NCI-H2171 treated with DMSO at 0.1 percent for 48 hours (cell line): ENCODE measurements at regions not wholly inside any gene's neighbourhood (a gene's known extent, or its start where the extent isn't known, plus 50 kb on each side); places are given as distances from the start of the nearest gene placed in this dataset.
"Not testable (repeated sequence)": the region's sequence is repeated elsewhere in the genome, so short reads cannot be mapped to it uniquely, and the experiment has no call there.

Experiments used
- DNase-seq: peaks from one replicate; lab custom pipeline; 2025; lab: John Stamatoyannopoulos, UW

DNA sequence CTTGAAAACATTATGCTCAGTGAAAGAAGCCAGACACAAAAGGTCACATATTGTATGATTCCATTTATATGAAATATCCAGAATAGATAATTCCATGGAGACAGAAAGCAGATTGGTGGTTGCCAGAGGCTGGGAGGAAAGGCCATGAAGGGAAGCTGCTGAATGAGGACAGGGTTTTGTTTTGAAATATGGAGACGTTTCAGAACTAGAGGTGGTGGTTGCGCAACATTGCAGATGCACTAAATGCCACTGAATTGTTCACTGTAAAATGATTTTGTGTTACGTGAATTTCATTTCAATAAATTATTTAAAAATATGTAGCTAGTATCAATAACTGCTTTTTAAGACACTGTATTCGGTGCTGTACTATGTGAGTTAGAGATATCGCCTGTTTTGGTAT is 101.7 kb upstream of the ZNF236 start:
- DNase-seq, result no peak

DNA sequence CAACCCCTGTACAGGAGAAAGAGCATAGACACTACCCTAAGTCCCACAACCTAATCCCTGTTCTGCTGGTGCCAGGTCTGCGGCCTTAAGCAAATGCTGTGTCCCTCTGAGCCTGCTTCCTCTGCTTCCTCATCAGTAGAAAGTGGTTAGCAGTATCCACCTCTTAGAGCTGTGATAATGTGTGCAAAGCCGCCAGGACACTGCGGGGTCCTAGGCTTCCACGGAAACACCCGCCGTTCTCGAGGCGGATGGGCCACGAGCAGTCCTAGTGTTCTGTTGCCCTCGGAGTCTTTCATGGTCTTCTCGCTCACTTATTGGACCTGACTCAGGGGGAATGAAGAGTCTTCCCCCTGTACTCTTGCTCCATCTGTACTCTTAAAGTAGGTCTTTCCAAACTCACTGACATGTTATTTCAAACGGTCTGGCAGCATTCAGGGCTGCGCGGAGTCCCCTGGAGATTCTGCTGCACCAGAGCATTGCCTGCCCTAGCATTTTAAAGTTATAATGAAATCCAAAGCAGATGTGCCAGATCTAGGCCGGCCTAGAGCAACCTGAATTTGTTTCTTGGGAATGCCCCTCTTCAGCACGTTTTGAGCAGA is 107.2 kb upstream of the ZNF236 start:
- no peak for DNase-seq

GRCh38 chr18:76713432-76713831 is 108.9 kb upstream of the ZNF236 start:
- no peak for DNase-seq

GRCh38 chr18:76712511-76713140 is 109.7 kb upstream of the ZNF236 start:
- no peak for DNase-seq

- no peak for DNase-seq
These were observed 111.5 kb upstream of the ZNF236 start for GRCh38 chr18:76710646-76711520.

DNA sequence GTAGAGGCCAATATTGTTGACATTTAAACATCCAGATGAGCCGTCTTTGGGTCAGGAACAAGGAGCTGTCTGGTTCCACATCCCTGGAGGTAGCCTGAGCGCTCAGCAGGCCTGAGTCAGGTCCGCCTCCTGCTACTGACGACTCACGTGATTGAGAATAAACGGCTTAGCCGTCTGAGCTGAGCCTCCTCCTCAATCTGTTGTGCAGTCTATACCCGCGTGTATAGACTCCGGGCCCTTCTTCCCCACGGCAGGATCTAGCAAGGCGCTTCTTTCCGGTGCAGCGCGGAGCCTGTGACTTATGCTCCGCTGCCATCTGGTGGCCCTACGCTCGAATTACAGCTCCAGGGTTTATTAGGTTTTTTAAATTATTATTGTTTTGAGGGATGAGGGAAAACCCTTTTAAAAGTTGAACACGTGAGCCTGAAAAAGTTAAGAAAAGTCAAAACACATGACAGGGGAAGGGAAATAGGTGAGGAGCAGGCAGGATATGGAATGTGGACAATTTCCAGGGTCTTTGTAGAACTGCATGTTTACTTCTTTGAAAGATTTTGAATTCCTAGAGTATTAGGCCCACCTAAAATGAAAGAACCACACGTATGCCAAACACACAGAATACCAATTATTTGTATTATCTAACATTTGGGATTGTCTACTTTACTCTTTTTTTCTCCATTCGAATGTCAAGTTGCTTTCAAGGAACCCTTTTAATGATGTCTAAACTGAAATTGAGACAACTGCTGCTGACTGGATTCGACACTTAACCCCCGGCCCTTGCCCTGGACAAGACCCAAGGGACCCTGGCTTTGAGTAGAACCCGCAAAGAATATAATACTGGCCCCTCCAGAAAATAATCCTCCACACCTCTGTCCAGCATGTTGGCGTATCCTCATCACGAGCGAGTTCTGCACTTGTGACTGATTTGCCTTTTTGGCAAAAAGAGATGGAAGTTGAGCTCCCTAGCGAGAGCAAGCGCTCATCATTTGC is 112.4 kb upstream of the ZNF236 start:
- peak; percentile 62 for DNase-seq

GRCh38 chr18:76708722-76709353 is 113.5 kb upstream of the ZNF236 start:
- DNase-seq, result no peak

DNA sequence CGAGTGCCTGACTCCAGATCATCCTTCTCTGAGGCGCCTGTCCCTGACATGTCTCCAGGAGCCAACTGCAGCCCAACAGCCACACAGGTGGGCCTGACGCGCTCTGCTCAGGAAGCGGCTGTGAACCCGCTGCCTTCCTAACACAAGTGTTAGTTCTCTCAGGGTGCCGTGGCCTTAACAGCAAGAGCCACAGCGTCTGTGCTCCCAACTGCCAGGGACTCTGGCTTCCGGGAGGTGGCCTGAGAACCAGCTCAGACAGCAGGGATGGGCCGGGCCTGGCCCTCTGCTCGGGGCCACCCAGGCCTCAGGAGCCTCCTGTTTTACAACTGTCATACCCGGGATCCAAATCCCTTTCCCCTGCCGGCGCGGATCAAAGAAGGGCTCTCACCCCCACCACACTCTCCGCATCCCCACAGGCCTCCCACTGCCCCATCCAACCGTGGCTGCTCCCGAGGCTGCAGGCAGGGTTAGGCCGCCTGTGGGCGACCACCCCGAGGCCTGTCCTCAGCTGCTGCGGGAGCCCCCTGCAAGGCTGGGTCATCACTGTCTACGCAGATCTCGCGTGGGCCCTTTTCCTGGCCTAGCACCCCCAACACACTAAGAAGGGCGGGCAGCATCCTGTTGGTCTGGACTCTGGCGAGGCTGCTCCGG is 114.2 kb upstream of the ZNF236 start:
- DNase-seq, result no peak

DNA sequence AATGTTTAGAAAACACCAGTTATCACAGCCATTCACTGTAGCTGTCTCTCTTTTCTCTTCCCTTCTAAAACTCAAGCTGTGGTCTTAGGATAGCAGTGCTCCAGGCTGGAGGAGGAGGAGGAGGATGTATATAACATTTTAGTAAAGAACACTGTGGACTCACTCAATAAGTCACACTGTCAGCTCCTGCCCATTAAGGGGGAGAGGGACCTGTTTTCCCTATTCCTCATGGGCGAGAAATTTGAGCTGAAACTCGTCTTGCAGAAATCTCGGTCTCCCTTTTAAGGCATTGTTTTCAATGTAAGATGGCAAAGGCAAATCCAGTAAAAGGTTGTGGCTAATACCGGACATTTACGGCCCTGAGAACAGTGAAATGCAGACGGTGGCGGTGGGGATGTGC is 114.8 kb upstream of the ZNF236 start:
- no peak for DNase-seq

DNA sequence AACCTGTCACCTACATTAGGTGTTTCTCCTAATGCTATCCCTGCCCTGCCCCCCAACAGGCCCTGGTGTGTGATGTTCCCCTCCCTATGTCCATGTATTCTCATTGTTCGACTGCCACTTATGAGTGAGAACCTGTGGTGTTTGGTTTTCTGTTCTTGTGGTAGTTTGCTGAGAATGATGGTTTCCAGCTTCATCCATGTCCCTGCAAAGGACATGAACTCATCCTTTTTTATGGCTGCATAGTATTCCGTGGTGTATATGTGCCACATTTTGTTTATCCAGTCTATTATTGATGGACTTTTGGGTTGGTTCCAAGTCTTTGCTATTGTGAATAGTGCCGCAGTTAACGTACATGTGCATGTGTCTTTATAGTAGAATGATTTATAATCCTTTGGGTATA is 117.8 kb upstream of the ZNF236 start:
- not testable (repeated sequence) for DNase-seq

- DNase-seq, result no peak
These were observed 122.4 kb upstream of the ZNF236 start for GRCh38 chr18:76699923-76700322.

GRCh38 chr18:76697441-76697901 is 124.9 kb upstream of the ZNF236 start:
- no peak for DNase-seq

- DNase-seq, result no peak
These were observed 130.6 kb upstream of the ZNF236 start for GRCh38 chr18:76691800-76692199.

DNA sequence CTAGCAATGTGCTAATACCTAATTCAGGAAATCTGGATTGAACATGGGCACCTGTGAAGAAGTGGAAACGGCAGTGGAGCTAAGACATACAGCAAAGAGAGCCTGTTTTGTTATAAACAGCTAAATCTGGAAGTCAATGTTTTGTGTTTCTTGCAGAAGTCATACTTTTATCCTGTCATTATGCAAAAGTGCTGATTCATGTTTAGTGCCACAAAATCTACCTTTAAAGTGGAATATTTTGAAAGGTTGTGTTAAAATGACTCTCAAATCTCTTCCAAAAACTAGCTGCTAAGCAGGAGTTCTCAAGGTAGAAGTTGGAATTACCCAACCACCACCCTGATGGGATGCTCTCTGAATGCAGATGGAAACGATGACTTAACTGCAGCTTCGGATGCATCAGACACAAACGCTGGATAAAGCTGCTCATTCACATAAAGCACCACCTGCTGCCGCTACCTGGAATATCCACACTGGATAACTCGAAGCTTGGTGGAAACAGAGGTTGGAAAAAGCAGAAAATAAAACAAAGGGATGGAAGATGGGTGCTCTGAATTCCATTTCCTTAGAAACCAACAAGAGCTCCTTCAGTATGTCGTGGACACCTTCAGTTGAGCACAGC is 132.6 kb upstream of the ZNF236 start:
- DNase-seq, result no peak

DNA sequence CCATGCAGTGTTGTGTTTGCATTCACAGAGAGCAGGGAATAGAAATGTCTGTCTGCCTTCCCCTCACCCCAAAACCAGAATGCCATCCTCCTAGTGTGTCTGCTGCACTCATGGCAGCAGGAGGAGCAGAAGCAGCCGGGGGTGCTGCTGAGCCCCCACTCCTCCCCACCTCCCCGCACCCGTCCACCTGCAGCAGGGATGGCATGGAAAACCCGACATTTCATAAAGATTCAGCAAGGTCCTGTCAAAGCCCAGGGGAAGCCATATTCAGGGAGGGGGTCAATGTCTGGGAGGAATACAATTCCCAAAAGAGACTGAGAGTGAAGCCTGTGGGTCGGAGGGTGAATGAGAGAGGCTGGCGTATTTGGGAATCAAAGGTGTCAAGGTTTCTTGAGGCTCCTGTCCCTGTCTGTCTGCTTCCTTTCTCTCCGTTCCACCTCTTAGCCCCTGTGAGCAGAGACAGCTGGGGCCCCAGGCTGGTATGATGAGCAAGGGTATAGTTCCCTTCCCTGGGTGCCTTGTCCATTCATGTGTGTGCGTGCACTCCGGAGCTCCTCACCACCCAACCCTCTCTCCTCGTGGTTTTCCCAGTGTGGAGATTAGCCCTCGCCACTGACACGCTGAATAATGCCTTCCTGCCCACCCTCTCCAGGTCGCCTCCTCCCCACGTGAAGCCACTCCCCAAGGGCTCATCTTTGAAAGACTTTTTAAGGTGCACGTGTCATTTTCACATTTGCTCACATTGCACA is 133.5 kb upstream of the ZNF236 start:
- DNase-seq, result no peak

DNA sequence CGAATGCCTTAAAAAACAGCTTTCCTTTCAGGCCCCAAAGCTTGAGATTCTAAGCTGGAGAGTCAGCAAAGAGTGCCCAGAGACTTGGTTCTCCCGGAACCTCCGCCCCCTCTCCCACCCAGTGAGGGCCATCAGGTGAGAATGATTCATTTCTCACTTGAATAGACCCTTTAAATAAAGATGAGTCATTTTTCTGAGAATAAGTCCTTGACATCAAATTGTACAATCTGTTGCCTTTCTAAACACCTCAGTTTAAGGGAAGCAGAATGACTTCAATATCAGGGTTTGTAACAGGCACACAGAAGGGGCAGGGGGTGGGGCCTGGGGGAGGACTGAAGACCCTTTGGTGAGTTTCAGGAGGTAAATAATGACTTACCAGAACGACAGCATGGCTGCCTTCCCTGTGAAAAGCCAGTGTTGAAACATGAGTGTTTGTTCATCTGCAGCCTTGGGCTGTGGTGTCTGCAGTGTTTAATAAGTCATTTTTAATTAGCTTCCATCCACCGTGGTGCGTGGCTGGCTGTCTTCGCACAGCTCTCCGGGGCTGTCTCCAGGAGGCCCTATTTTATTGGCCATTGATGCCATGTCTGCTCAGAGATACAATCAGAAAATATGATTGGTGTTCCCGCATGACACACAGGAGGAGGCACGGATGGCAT is 134.9 kb upstream of the ZNF236 start:
- DNase-seq, result no peak

GRCh38 chr18:76686737-76687231 is 135.6 kb upstream of the ZNF236 start:
- DNase-seq, result peak; percentile 45

DNA sequence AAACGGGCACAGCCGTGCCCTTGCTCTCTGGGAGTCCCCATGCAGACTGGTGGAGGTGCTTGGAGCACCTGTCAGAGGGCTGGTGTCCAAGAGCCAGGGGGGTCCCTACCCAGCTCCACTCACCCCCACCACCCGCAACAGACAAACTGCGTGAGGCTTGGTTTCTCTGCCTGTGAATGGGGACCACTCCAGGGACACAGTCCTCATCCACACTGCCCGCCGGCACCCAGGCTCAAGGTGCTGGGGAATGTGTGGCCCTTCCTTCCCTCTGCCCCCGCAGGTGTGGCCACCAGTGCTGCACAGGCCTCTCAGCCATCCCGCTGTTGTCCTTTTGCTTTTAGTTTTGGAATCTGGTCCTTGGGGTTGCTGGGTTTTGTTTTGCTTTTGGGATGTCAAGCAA is 136.5 kb upstream of the ZNF236 start:
- no peak for DNase-seq

DNA sequence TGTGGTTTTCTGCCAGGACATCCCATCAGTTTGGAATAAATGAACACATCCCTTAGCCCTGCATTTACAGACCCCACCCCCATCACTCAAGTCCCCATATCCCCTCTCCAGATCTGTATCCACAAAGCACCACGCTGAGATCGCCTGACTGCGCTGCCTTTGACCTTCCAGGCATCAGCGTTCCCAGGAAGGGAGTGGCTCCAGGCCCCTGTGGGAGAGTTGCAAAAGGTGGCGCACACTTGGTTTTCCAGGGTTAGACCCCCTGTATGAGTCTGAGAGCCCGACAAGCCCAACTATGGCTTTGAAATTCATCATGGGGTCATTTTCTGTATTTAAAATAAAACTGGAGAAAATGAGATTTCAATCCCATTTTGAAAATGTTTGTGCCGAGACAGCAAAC is 137.0 kb upstream of the ZNF236 start:
- no peak for DNase-seq
